HepG2 (cell line): ENCODE measurements at regions not wholly inside any gene's neighbourhood (a gene's known extent, or its start where the extent isn't known, plus 50 kb on each side); places are given as distances from the start of the nearest gene placed in this dataset.

Source experiments
- ATAC-seq: fragments of 200-7000 bp; cut with Tn5 transposase; 3 replicates; pipeline ENCODE4 v1.9.1; 2020; ENCODE audit warnings: mild to moderate bottlenecking, moderate library complexity
- BruUV-seq: library from RNA; stranded (reverse); fragments of 400-500 nt; replicated peaks from 2 replicates; lab custom pipeline; 2021; lab: Mats Ljungman, UMichigan
- CTCF ChIA-PET: fragments of 300-600 bp; formaldehyde crosslinking; extraction: SDS; loops from one replicate; lab custom pipeline; 2021; ENCODE audit warnings: low total read pairs, inconsistent platforms, low intra/inter-chr PET ratio; lab: Yijun Ruan, JAX
- POLR2A ChIA-PET: fragments of 350-600 bp; sonication (Branson Sonifier 250); formaldehyde crosslinking; loops from one replicate; lab custom pipeline; 2020; ENCODE audit warnings: antibody characterized with exemption, inconsistent platforms; lab: Yijun Ruan, JAX
- DNase-seq: peaks from one replicate; pipeline ENCODE4 v3.0.0-alpha.2; 2015; ENCODE audit warnings: low spot score
- FAIRE-seq: peaks from 3 replicates; lab custom pipeline; 2011; peaks lifted over from hg19 to GRCh38; lab: Jason Lieb, UNC
- H2AFZ ChIP-seq: one replicate; pipeline ENCODE4 v1.6.1; 2011; ENCODE audit warnings: low read length, inconsistent platforms
- H3K27ac ChIP-seq: fragments of 300-600 bp; 3 replicates; pipeline ENCODE4 v1.8.0; 2011; ENCODE audit warnings: mixed run types, mild to moderate bottlenecking, mixed read lengths, low read length, inconsistent platforms; ENCODE audit not compliant: insufficient read depth; ENCODE audit errors: extremely low read length
- H3K27me3 ChIP-seq, 2 experiments: fragments of 200-600 bp in 1 of 2; 2 replicates in 1 of 2; 3 replicates in 1 of 2; pipeline versions ENCODE4 v1.6.0 to v1.8.0; 2011; ENCODE audit warnings: low read length in 2 of 2, mild to moderate bottlenecking in 2 of 2, moderate library complexity in 2 of 2, inconsistent platforms in 1 of 2; ENCODE audit not compliant: insufficient read depth in 2 of 2, control insufficient read depth in 1 of 2
- H3K36me3 ChIP-seq, 2 experiments: fragments of 200-600 bp in 1 of 2; replicated peaks in 1 of 2; 2 replicates in 1 of 2; 3 replicates in 1 of 2; pipeline versions ENCODE4 v1.5.1 to v1.8.0; 2011; ENCODE audit warnings: low read length in 2 of 2, inconsistent platforms in 1 of 2; ENCODE audit not compliant: insufficient read depth in 2 of 2, control insufficient read depth in 1 of 2
- H3K4me1 ChIP-seq: 2 replicates; pipeline ENCODE4 v1.5.1; 2012; ENCODE audit warnings: low read length, inconsistent platforms; ENCODE audit not compliant: insufficient read depth
- H3K4me2 ChIP-seq: 2 replicates; pipeline ENCODE4 v1.6.0; 2011; ENCODE audit warnings: low read depth, low read length, inconsistent platforms
- H3K4me3 ChIP-seq, 3 experiments: fragments of 200-600 bp in 1 of 3; sonication (generic), shearing (Covaris generic) in 1 of 3; replicated peaks in 1 of 3; 2 replicates each; pipeline ENCODE4 v1.5.1; 2011 to 2016; ENCODE audit warnings: low read length in 3 of 3, inconsistent platforms in 2 of 3, low read depth in 2 of 3, mild to moderate bottlenecking in 2 of 3, control low read depth in 1 of 3, mixed read lengths in 1 of 3; ENCODE audit not compliant: insufficient read depth in 1 of 3
- H3K79me2 ChIP-seq: one replicate; pipeline ENCODE4 v1.6.1; 2011; ENCODE audit warnings: low read length, inconsistent platforms; ENCODE audit not compliant: insufficient read depth
- H3K9ac ChIP-seq: 2 replicates; pipeline ENCODE4 v1.6.0; 2011; ENCODE audit warnings: mild to moderate bottlenecking, low read depth, low read length, inconsistent platforms; ENCODE audit not compliant: insufficient read depth
- H3K9me3 ChIP-seq: 2 replicates; pipeline ENCODE4 v1.5.1; 2012; ENCODE audit warnings: mild to moderate bottlenecking, low read length
- H4K20me1 ChIP-seq: 2 replicates; pipeline ENCODE4 v1.6.0; 2011; ENCODE audit warnings: inconsistent platforms, mild to moderate bottlenecking, low read length, moderate library complexity; ENCODE audit not compliant: insufficient read depth
- DPF2 ChIP-seq: sonication (generic); formaldehyde crosslinking; IDR thresholded peaks from 2 replicates; pipeline ENCODE4 v1.4.0; 2020; ENCODE audit warnings: mild to moderate bottlenecking, low read depth, missing genetic modification reagents, borderline replicate concordance
- HNRNPLL ChIP-seq: fragments of 200-400 bp; formaldehyde crosslinking; IDR thresholded peaks from 2 replicates; pipeline ENCODE4 v1.6.1; 2017; ENCODE audit warnings: mild to moderate bottlenecking, low read depth, low read length; ENCODE audit not compliant: poor library complexity, severe bottlenecking
- JDP2 ChIP-seq: sonication (generic); formaldehyde crosslinking; IDR thresholded peaks from 2 replicates; pipeline ENCODE4 v1.8.1; 2022; ENCODE audit warnings: missing genetic modification reagents, borderline replicate concordance
- MAFK ChIP-seq, 2 experiments: IDR thresholded peaks in 1 of 2; conservative IDR thresholded peaks in 1 of 2; 2 replicates each; pipeline ENCODE4 v1.6.1; 2011; ENCODE audit warnings: improper control_type of control experiment in 2 of 2, low read length in 2 of 2
- MXI1 ChIP-seq: IDR thresholded peaks from 3 replicates; pipeline ENCODE4 v1.6.1; 2012; ENCODE audit warnings: low read depth, low read length, inconsistent platforms, borderline replicate concordance
- ONECUT2 ChIP-seq: sonication (generic); formaldehyde crosslinking; IDR thresholded peaks from 2 replicates; pipeline ENCODE4 v1.4.0; 2020; ENCODE audit warnings: missing genetic modification reagents
- PRDM15 ChIP-seq: sonication (generic); formaldehyde crosslinking; IDR thresholded peaks from 2 replicates; pipeline ENCODE4 v1.4.0; 2020; ENCODE audit warnings: missing genetic modification reagents
- STAG1 ChIP-seq: sonication (generic); formaldehyde crosslinking; IDR thresholded peaks from 2 replicates; pipeline ENCODE4 v1.4.0; 2020; ENCODE audit warnings: missing genetic modification reagents
- ZNF576 ChIP-seq: sonication (generic); formaldehyde crosslinking; IDR thresholded peaks from 2 replicates; pipeline ENCODE4 v1.4.0; 2020; ENCODE audit warnings: mild to moderate bottlenecking, missing genetic modification reagents
- ZNF609 ChIP-seq: sonication (generic); formaldehyde crosslinking; IDR thresholded peaks from 2 replicates; pipeline ENCODE4 v1.4.0; 2020; ENCODE audit warnings: mild to moderate bottlenecking, missing genetic modification reagents, borderline replicate concordance
- ZNF747 ChIP-seq: sonication (generic); formaldehyde crosslinking; IDR thresholded peaks from 2 replicates; pipeline ENCODE4 v1.8.1; 2023; ENCODE audit warnings: missing genetic modification reagents, mild to moderate bottlenecking, borderline replicate concordance
- ZNF773 ChIP-seq: sonication (generic); formaldehyde crosslinking; IDR thresholded peaks from 2 replicates; pipeline ENCODE4 v1.4.0; 2020; ENCODE audit warnings: missing genetic modification reagents, borderline replicate concordance
- ZNF776 ChIP-seq: sonication (generic); formaldehyde crosslinking; IDR thresholded peaks from 2 replicates; pipeline ENCODE4 v1.4.0; 2020; ENCODE audit warnings: mild to moderate bottlenecking, missing genetic modification reagents
- WGBS: methylation state at CpG from one replicate; pipeline ENCODE4 v1.1.6; 2017; ENCODE audit warnings: low lambda C conversion rate; 5-methylcytosine and 5-hydroxymethylcytosine counted together
- in situ Hi-C: cut with HindIII; loops from 2 replicates; pipeline ENCODE4 v1.10.0; 2017; ENCODE audit warnings: low pct_unique_long_range_greater_than_20kb; ENCODE audit not compliant: extremely low pct_ligation_motif_present
- intact Hi-C: fragments of 100-400 bp; cut with micrococcal nuclease; formaldehyde crosslinking; loops from one replicate; pipeline ENCODE4 v1.10.0; 2022; ENCODE audit not compliant: unreplicated experiment

- Histone ChIP-seq H2AFZ (no peak overlapping the region), H3K36me3 (no peaks in the 10 kb centered on the region), H3K9me3 (peaks cover 6% of the 10 kb centered on the region; the same call in 1 of the 2 replicates), H3K9ac (no peak overlapping the region), H3K4me3 (no peak overlapping the region), H3K27me3 (no peaks in the 10 kb centered on the region), H3K4me2 (no peak overlapping the region), H3K27ac (no peak overlapping the region), H3K4me1 (0 out of 2 replicates have a peak, but pooled peaks cover 8% of the 10 kb centered on the region), H3K79me2 (no peaks in the 10 kb centered on the region), H4K20me1 (no peaks in the 10 kb centered on the region)
- DNase-seq: no peak
- intact Hi-C loops (no loop called here), in situ Hi-C loops (no loop called here)
- POLR2A ChIA-PET: no interaction called here
- TF ChIP-seq HNRNPLL (no peak), ZNF747 (CRISPR knock-in tag) (no peak), ZNF776 (no peak), STAG1 (CRISPR knock-in tag) (no peak), DPF2 (CRISPR knock-in tag) (no peak), ZNF576 (CRISPR knock-in tag) (no peak), MXI1 (no peak), PRDM15 (no peak), MAFK (conservative IDR thresholded peaks at IDR 0.05 in 1 of 2, IDR thresholded peaks at IDR 0.05 in 1 of 2; ENCODE audit: low read length in 2 of 2) (no peak), ONECUT2 (CRISPR knock-in tag) (no peak), JDP2 (CRISPR knock-in tag) (no peak), ZNF609 (CRISPR knock-in tag) (no peak), ZNF773 (no peak)
- no TSS peak for BruUV-seq
- no peak for FAIRE-seq
- ATAC-seq: no peak
- 68% methylated on average over 1 of the region's 1 CpG for WGBS
- CTCF ChIA-PET: no interaction called here
These were observed 476.6 kb downstream of the RMST start for GRCh38 chr12:97939156-97939555.
